GM21423 (cell line): ENCODE measurements at regions not wholly inside any gene's neighbourhood (a gene's known extent, or its start where the extent isn't known, plus 50 kb on each side); places are given as distances from the start of the nearest gene placed in this dataset.
"Not testable (repeated sequence)": the region's sequence is repeated elsewhere in the genome, so short reads cannot be mapped to it uniquely, and the experiment has no call there.

Experiments
- ATAC-seq: cut with Tn5 transposase; IDR thresholded peaks from one replicate; pipeline ENCODE4 v1.9.1; 2021; ENCODE audit warnings: mild to moderate bottlenecking, moderate library complexity; ENCODE audit not compliant: unreplicated experiment

- ATAC-seq, result no peak
Observed at GRCh38 chr4:101670897-101671296, 119.6 kb upstream of the BANK1 start.

- ATAC-seq, result no peak
Observed at GRCh38 chr4:101670370-101670769, 120.2 kb upstream of the BANK1 start.

- ATAC-seq, result no peak
Observed at GRCh38 chr4:101669832-101670188, 120.7 kb upstream of the BANK1 start.

GRCh38 chr4:101669138-101669831 lies 121.2 kb upstream of the BANK1 start:
- no peak for ATAC-seq

- ATAC-seq, result no peak
Observed at GRCh38 chr4:101667348-101667747, 123.2 kb upstream of the BANK1 start.

GRCh38 chr4:101660607-101661006 lies 129.9 kb upstream of the BANK1 start:
- ATAC-seq, result no peak

- no peak for ATAC-seq
Observed at GRCh38 chr4:101655857-101656256, 134.7 kb upstream of the BANK1 start.

- ATAC-seq, result no peak
Observed at GRCh38 chr4:101655005-101655404, 135.5 kb upstream of the BANK1 start.

GRCh38 chr4:101651778-101652177 lies 138.8 kb upstream of the BANK1 start:
- ATAC-seq, result no peak

- ATAC-seq, result no peak
Observed at GRCh38 chr4:101649790-101650515, 140.6 kb upstream of the BANK1 start.

- ATAC-seq, result no peak
Observed at GRCh38 chr4:101647710-101648034, 142.9 kb upstream of the BANK1 start.

- ATAC-seq, result no peak
Observed at GRCh38 chr4:101644516-101644915, 146.0 kb upstream of the BANK1 start.

- no peak for ATAC-seq
Observed at GRCh38 chr4:101643186-101643837, 147.2 kb upstream of the BANK1 start.

- not testable (repeated sequence) for ATAC-seq
Observed at GRCh38 chr4:101632766-101633165, 157.8 kb upstream of the BANK1 start.

- ATAC-seq, result no peak
Observed at GRCh38 chr4:101630319-101630986, 160.1 kb upstream of the BANK1 start.

- ATAC-seq, result no peak
Observed at GRCh38 chr4:101621120-101621519, 169.4 kb upstream of the BANK1 start.

GRCh38 chr4:101615652-101616051 lies 174.9 kb upstream of the BANK1 start:
- no peak for ATAC-seq

- not testable (repeated sequence) for ATAC-seq
Observed at GRCh38 chr4:101606989-101607388, 183.5 kb upstream of the BANK1 start.

- ATAC-seq, result no peak
Observed at GRCh38 chr4:101604976-101605375, 185.6 kb upstream of the BANK1 start.

- ATAC-seq, result no peak
Observed at GRCh38 chr4:101600287-101600686, 190.2 kb upstream of the BANK1 start.

- ATAC-seq, result no peak
Observed at GRCh38 chr4:101599620-101600019, 190.9 kb upstream of the BANK1 start.
